Mucosa of stomach (tissue), 1 donor: ENCODE measurements at regions not wholly inside any gene's neighbourhood (a gene's known extent, or its start where the extent isn't known, plus 50 kb on each side); places are given as distances from the start of the nearest gene placed in this dataset.
"Not testable (repeated sequence)": the region's sequence is repeated elsewhere in the genome, so short reads cannot be mapped to it uniquely, and the experiment has no call there.

ENCODE experiments used
- H3K27me3 ChIP-seq: one replicate; pipeline ENCODE4 v1.7.0; 2013; ENCODE audit warnings: mild to moderate bottlenecking, low read length; ENCODE audit not compliant: control insufficient read depth, insufficient read depth
- H3K36me3 ChIP-seq: one replicate; pipeline ENCODE4 v1.7.0; 2013; ENCODE audit warnings: low read length; ENCODE audit not compliant: control insufficient read depth, insufficient read depth
- H3K4me1 ChIP-seq: one replicate; pipeline ENCODE4 v1.7.0; 2013; ENCODE audit warnings: mild to moderate bottlenecking, low read length; ENCODE audit not compliant: control insufficient read depth, insufficient read depth
- H3K4me3 ChIP-seq: one replicate; pipeline ENCODE4 v1.7.0; 2013; ENCODE audit warnings: low read length
- H3K9ac ChIP-seq: one replicate; pipeline ENCODE4 v1.7.0; 2013; ENCODE audit warnings: mild to moderate bottlenecking, low read length, moderate library complexity
- H3K9me3 ChIP-seq: one replicate; pipeline ENCODE4 v1.7.0; 2013; ENCODE audit warnings: mild to moderate bottlenecking, low read length, moderate library complexity; ENCODE audit not compliant: control insufficient read depth
- donor health status: Pancreatic carcinoma.

GRCh38 chr1:83055391-83056170, 943.4 kb downstream of the TTLL7 start:
- no peaks in the 10 kb centered on the region for H3K4me1 ChIP-seq
- H3K27me3 ChIP-seq, result no peaks in the 10 kb centered on the region
- no peaks in the 10 kb centered on the region for H3K9me3 ChIP-seq
- H3K36me3 ChIP-seq, result no peaks in the 10 kb centered on the region
- no peak overlapping the region for H3K9ac ChIP-seq
- H3K4me3 ChIP-seq, result no peak overlapping the region

- Histone ChIP-seq H3K36me3 (no peaks in the 10 kb centered on the region), H3K27me3 (no peaks in the 10 kb centered on the region), H3K9me3 (no peaks in the 10 kb centered on the region), H3K9ac (no peak overlapping the region), H3K4me3 (no peak overlapping the region), H3K4me1 (no peaks in the 10 kb centered on the region)
Observed at GRCh38 chr1:83053446-83053845, 945.5 kb downstream of the TTLL7 start.

- no peaks in the 10 kb centered on the region for H3K4me1 ChIP-seq
Observed at GRCh38 chr1:83052865-83053264, 946.1 kb downstream of the TTLL7 start.

GRCh38 chr1:83051053-83051452, 947.9 kb downstream of the TTLL7 start:
- not testable (repeated sequence) for H3K9me3 ChIP-seq, H3K9ac ChIP-seq, H3K27me3 ChIP-seq, H3K4me1 ChIP-seq, H3K36me3 ChIP-seq, H3K4me3 ChIP-seq

More at GRCh38 chr1:83052865-83053264, 946.1 kb downstream of the TTLL7 start:
- H3K36me3 ChIP-seq, result no peaks in the 10 kb centered on the region
- no peaks in the 10 kb centered on the region for H3K9me3 ChIP-seq
- H3K9ac ChIP-seq, result no peak overlapping the region
- H3K27me3 ChIP-seq, result no peaks in the 10 kb centered on the region
- no peak overlapping the region for H3K4me3 ChIP-seq

- H3K36me3 ChIP-seq, result no peaks in the 10 kb centered on the region
- H3K4me3 ChIP-seq, result no peak overlapping the region
- no peaks in the 10 kb centered on the region for H3K9me3 ChIP-seq
- no peaks in the 10 kb centered on the region for H3K27me3 ChIP-seq
- no peak overlapping the region for H3K9ac ChIP-seq
- no peaks in the 10 kb centered on the region for H3K4me1 ChIP-seq
Observed at GRCh38 chr1:83043244-83043643, 955.7 kb downstream of the TTLL7 start.

GRCh38 chr1:83039091-83039490, 959.8 kb downstream of the TTLL7 start:
- H3K4me3 ChIP-seq, H3K9me3 ChIP-seq, H3K4me1 ChIP-seq, H3K9ac ChIP-seq, H3K27me3 ChIP-seq, H3K36me3 ChIP-seq: not testable (repeated sequence)

- Histone ChIP-seq H3K4me1 (no peaks in the 10 kb centered on the region), H3K9me3 (no peaks in the 10 kb centered on the region), H3K36me3 (no peaks in the 10 kb centered on the region), H3K27me3 (no peaks in the 10 kb centered on the region), H3K4me3 (no peak overlapping the region), H3K9ac (no peak overlapping the region)
Observed at GRCh38 chr1:83034851-83035250, 964.1 kb downstream of the TTLL7 start.

GRCh38 chr1:83033682-83034081, 965.2 kb downstream of the TTLL7 start:
- Histone ChIP-seq H3K27me3 (no peaks in the 10 kb centered on the region), H3K36me3 (no peaks in the 10 kb centered on the region), H3K9me3 (no peaks in the 10 kb centered on the region), H3K4me3 (no peak overlapping the region), H3K9ac (no peak overlapping the region), H3K4me1 (no peaks in the 10 kb centered on the region)

- no peaks in the 10 kb centered on the region for H3K36me3 ChIP-seq
- H3K27me3 ChIP-seq, result no peaks in the 10 kb centered on the region
- no peaks in the 10 kb centered on the region for H3K4me1 ChIP-seq
- no peak overlapping the region for H3K4me3 ChIP-seq
- H3K9ac ChIP-seq, result no peak overlapping the region
- no peaks in the 10 kb centered on the region for H3K9me3 ChIP-seq
Observed at GRCh38 chr1:83029916-83030315, 969.0 kb downstream of the TTLL7 start.

GRCh38 chr1:83029050-83029449, 969.9 kb downstream of the TTLL7 start:
- H3K9ac ChIP-seq, result no peak overlapping the region
- H3K9me3 ChIP-seq, result no peaks in the 10 kb centered on the region
- no peaks in the 10 kb centered on the region for H3K4me1 ChIP-seq
- H3K4me3 ChIP-seq, result no peak overlapping the region
- no peaks in the 10 kb centered on the region for H3K27me3 ChIP-seq
- no peaks in the 10 kb centered on the region for H3K36me3 ChIP-seq

- Histone ChIP-seq H3K9ac (no peak overlapping the region), H3K9me3 (no peaks in the 10 kb centered on the region), H3K27me3 (no peaks in the 10 kb centered on the region), H3K36me3 (no peaks in the 10 kb centered on the region), H3K4me3 (no peak overlapping the region), H3K4me1 (no peaks in the 10 kb centered on the region)
Observed at GRCh38 chr1:83028467-83028866, 970.5 kb downstream of the TTLL7 start.

GRCh38 chr1:83027511-83027910, 971.4 kb downstream of the TTLL7 start:
- no peaks in the 10 kb centered on the region for H3K36me3 ChIP-seq
- H3K27me3 ChIP-seq, result no peaks in the 10 kb centered on the region
- no peak overlapping the region for H3K4me3 ChIP-seq
- no peaks in the 10 kb centered on the region for H3K4me1 ChIP-seq
- H3K9me3 ChIP-seq, result no peaks in the 10 kb centered on the region
- H3K9ac ChIP-seq, result no peak overlapping the region

GRCh38 chr1:83026745-83027144, 972.2 kb downstream of the TTLL7 start:
- H3K9ac ChIP-seq, result no peak overlapping the region
- H3K27me3 ChIP-seq, result no peaks in the 10 kb centered on the region
- no peaks in the 10 kb centered on the region for H3K9me3 ChIP-seq
- no peaks in the 10 kb centered on the region for H3K36me3 ChIP-seq
- no peaks in the 10 kb centered on the region for H3K4me1 ChIP-seq
- no peak overlapping the region for H3K4me3 ChIP-seq
